Naive thymus-derived CD8-positive, alpha-beta T cell (primary cell): ENCODE measurements at regions not wholly inside any gene's neighbourhood (a gene's known extent, or its start where the extent isn't known, plus 50 kb on each side); places are given as distances from the start of the nearest gene placed in this dataset.
"Not testable (repeated sequence)": the region's sequence is repeated elsewhere in the genome, so short reads cannot be mapped to it uniquely, and the experiment has no call there.

Experiments
- ATAC-seq, 2 donors: fragments of 150-1000 bp; cut with Tn5 transposase in 1 of 2; sonication (Bioruptor Pico), chemical (Tn5 transposase) in 1 of 2; 1 replicate in 1 of 2; 2 replicates in 1 of 2; pipeline ENCODE4 v1.10.0; 2021; ENCODE audit warnings: mild to moderate bottlenecking in 2 of 2, moderate library complexity in 2 of 2
- POLR2A ChIA-PET: fragments of 350-600 bp; sonication (Branson Sonifier 250); formaldehyde crosslinking; loops from one replicate; lab custom pipeline; 2021; ENCODE audit warnings: antibody characterized with exemption; lab: Charles Lee
- DNase-seq, 10 donors: peaks; one replicate each; pipeline versions ENCODE4 v3.0.0 to v3.0.0-alpha.2; 2020 to 2022
- H3K27ac Mint-ChIP-seq, 10 donors: one replicate each; pipeline ENCODE4 v1.8.0; 2020 to 2022; ENCODE audit warnings: mild to moderate bottlenecking in 10 of 10, mixed read lengths in 10 of 10, moderate library complexity in 4 of 10, inconsistent platforms in 1 of 10
- H3K27me3 Mint-ChIP-seq, 5 donors: one replicate each; pipeline ENCODE4 v1.8.0; 2021 to 2022; ENCODE audit warnings: mixed read lengths in 5 of 5
- H3K36me3 Mint-ChIP-seq, 3 donors: one replicate each; pipeline ENCODE4 v1.8.0; 2020 to 2022; ENCODE audit warnings: mixed read lengths in 3 of 3, mild to moderate bottlenecking in 2 of 3, inconsistent platforms in 1 of 3
- H3K4me1 Mint-ChIP-seq, 4 donors: one replicate each; pipeline ENCODE4 v1.8.0; 2021 to 2022; ENCODE audit warnings: mixed read lengths in 4 of 4
- H3K4me3 Mint-ChIP-seq, 10 donors: one replicate each; pipeline ENCODE4 v1.8.0; 2020 to 2022; ENCODE audit warnings: mild to moderate bottlenecking in 10 of 10, mixed read lengths in 10 of 10, moderate library complexity in 6 of 10, inconsistent platforms in 1 of 10
- H3K9me3 Mint-ChIP-seq, 9 donors: one replicate each; pipeline ENCODE4 v1.8.0; 2020 to 2022; ENCODE audit warnings: mixed read lengths in 9 of 9, mild to moderate bottlenecking in 3 of 9, inconsistent platforms in 1 of 9, moderate library complexity in 1 of 9

GRCh38 chr13:80904386-80904785 lies 563.5 kb upstream of the SPRY2 start:
- DNase-seq, result no peak
- no peaks in the 10 kb centered on the region for H3K36me3 Mint-ChIP-seq
- no peak overlapping the region for H3K4me3 Mint-ChIP-seq
- no peaks in the 10 kb centered on the region for H3K27me3 Mint-ChIP-seq
- H3K9me3 Mint-ChIP-seq, result peaks cover 0 to 6% (median 0%) of the 10 kb centered on the region in 9 donors
- POLR2A ChIA-PET, result no interaction called here
- no peak for ATAC-seq
- no peaks in the 10 kb centered on the region for H3K4me1 Mint-ChIP-seq
- no peak overlapping the region for H3K27ac Mint-ChIP-seq

DNA sequence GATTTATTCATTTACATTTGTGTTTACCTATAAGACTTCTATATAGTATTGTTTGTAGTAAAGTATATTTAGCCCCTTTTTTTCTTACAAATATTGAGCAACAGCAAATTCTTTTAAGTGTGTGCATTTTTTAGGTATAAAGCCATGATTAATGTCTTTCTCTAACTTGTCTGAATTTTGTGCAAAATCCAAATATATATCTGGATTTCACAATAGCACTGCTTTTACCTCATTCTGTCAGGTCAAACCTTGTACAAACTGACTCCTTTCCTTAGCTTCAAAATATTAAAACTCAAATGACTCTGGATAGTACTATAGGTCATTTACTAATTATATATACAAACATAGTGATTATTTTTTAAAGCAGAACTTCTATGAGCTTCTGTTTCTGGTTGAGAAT lies 563.0 kb upstream of the SPRY2 start:
- H3K4me3 Mint-ChIP-seq, result no peak overlapping the region
- DNase-seq (no peak), ATAC-seq (no peak)
- H3K36me3 Mint-ChIP-seq, result no peaks in the 10 kb centered on the region
- no peaks in the 10 kb centered on the region for H3K4me1 Mint-ChIP-seq
- POLR2A ChIA-PET, result no interaction called here
- H3K27me3 Mint-ChIP-seq, result no peaks in the 10 kb centered on the region
- peaks cover 0 to 6% (median 0%) of the 10 kb centered on the region in 9 donors for H3K9me3 Mint-ChIP-seq
- H3K27ac Mint-ChIP-seq, result no peak overlapping the region

DNA sequence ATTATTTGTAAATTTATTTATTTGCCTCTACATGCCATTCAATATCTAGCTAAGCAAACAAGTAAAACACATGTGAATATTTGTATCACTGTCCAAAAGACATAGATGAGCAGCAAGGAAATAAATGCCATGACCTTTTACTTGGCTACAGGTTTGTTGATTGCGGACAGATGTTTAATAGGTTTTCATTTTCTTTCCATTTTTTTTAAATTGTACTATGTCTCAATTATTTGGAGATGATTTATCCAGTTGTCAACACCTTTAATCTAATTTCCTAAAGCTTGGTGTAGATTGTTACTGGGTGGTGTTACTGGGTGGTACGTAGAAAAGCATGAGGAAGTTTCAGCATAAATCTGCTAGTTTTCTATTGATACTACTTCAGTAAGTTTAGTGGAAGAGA lies 560.6 kb upstream of the SPRY2 start:
- no peaks in the 10 kb centered on the region for H3K4me1 Mint-ChIP-seq
- no peak for ATAC-seq
- no peak for DNase-seq
- no peak overlapping the region for H3K27ac Mint-ChIP-seq
- no peaks in the 10 kb centered on the region for H3K27me3 Mint-ChIP-seq
- H3K36me3 Mint-ChIP-seq, result no peaks in the 10 kb centered on the region
- no peak overlapping the region for H3K4me3 Mint-ChIP-seq
- H3K9me3 Mint-ChIP-seq, result peaks cover 0 to 12% (median 0%) of the 10 kb centered on the region in 9 donors
- POLR2A ChIA-PET, result no interaction called here

DNA sequence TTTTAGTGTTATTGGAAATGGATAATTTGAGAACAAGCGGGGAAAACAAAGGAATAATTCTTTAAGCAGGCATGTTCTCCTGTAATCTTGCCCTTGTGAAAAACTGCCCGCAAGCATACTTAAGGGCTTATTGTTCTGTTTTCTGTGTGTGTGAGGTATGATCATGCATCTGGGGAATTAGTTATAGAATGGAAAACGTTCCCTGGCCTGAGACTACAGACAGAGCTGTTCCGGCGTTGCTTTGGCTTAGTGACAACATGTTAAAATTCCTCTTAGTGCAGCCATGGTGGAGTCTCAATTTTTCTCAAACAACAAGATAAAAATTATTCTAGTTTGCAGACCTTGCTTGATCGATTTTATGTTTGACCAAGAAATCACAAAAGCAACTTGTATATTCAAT lies 560.2 kb upstream of the SPRY2 start:
- Mint-ChIP-seq H3K36me3 (no peaks in the 10 kb centered on the region), H3K9me3 (peaks cover 0 to 12% (median 0%) of the 10 kb centered on the region in 9 donors), H3K27me3 (no peaks in the 10 kb centered on the region), H3K4me3 (no peak overlapping the region), H3K4me1 (no peaks in the 10 kb centered on the region), H3K27ac (no peak overlapping the region)
- ATAC-seq (no peak), DNase-seq (no peak)
- POLR2A ChIA-PET, result no interaction called here

DNA sequence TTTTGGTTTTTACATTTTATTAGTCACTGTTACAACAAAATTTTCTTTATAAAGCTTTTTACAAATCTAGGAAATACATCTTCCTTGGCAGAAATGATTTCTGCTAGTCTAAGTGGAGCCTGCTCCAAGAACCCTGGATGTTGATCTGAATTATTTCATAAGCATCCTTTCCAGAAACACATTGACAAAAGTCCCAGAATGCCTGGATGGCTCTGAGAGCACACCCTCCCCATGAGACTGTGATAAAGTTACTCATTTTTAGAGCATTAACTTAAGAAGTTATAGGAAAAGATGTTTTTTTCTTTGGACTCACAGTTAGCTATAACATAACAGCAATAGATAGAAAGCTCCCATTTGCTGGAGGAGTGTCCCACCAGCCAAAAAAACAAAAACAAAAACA lies 559.6 kb upstream of the SPRY2 start:
- DNase-seq (no peak), ATAC-seq (no peak)
- Mint-ChIP-seq H3K4me1 (no peaks in the 10 kb centered on the region), H3K4me3 (no peak overlapping the region), H3K36me3 (no peaks in the 10 kb centered on the region), H3K9me3 (peaks cover 0 to 12% (median 0%) of the 10 kb centered on the region in 9 donors), H3K27me3 (no peaks in the 10 kb centered on the region), H3K27ac (no peak overlapping the region)
- POLR2A ChIA-PET, result no interaction called here

DNA sequence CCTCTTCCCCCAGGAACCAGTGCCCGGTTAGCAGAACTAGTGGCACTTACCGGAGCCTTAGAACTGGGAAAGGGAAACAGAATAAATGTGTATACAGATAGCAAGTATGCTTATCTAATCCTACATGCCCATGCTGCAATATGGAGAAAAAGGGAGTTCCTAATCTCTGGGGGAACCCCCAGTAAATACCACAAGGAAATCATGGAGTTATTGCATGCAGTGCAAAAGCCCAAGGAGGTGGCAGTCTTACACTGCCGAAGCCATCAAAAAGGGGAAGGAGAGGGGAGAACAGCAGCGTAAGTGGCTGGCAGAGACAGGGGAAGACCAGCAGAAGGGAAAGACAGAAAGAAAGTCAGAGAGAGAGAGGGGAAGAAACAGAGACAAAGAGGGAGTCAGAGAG lies 556.7 kb upstream of the SPRY2 start:
- peaks cover 0 to 12% (median 0%) of the 10 kb centered on the region in 9 donors for H3K9me3 Mint-ChIP-seq
- ATAC-seq, DNase-seq, H3K36me3 Mint-ChIP-seq, H3K4me3 Mint-ChIP-seq, H3K27me3 Mint-ChIP-seq, H3K4me1 Mint-ChIP-seq, POLR2A ChIA-PET: not testable (repeated sequence)
- peak overlapping the region in 1 of 10 donors; percentile 76 for H3K27ac Mint-ChIP-seq

GRCh38 chr13:80894917-80895316 lies 554.0 kb upstream of the SPRY2 start:
- Mint-ChIP-seq H3K27ac (no peak overlapping the region), H3K36me3 (no peaks in the 10 kb centered on the region)
- POLR2A ChIA-PET, result no interaction called here

DNA sequence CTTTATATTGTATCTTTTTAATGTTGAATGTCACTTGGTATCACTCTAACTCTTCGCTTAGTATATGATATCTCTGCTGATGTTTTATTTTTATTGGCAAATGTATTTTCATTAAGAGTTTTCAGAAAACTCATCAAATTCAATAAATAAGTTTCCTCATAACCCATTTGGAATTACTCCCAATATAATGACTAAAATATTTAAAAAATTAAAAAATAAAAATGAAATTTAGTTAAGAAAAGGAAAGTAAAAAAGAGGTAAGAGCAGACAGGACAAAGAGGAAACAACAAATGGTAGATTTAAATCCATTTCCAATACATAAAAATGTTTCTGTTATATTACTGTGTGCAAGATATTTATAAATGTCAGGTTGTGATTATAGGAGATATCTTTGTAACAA lies 548.9 kb upstream of the SPRY2 start:
- DNase-seq, result no peak
- H3K36me3 Mint-ChIP-seq, result no peaks in the 10 kb centered on the region
- POLR2A ChIA-PET, result no interaction called here
- no peaks in the 10 kb centered on the region for H3K27me3 Mint-ChIP-seq
- H3K9me3 Mint-ChIP-seq, result peaks cover 0 to 9% (median 0%) of the 10 kb centered on the region in 9 donors
- no peak for ATAC-seq
- H3K27ac Mint-ChIP-seq, result no peak overlapping the region
- no peaks in the 10 kb centered on the region for H3K4me1 Mint-ChIP-seq
- no peak overlapping the region for H3K4me3 Mint-ChIP-seq

More at GRCh38 chr13:80894917-80895316, 554.0 kb upstream of the SPRY2 start:
- ATAC-seq (no peak), DNase-seq (no peak)
- H3K4me1 Mint-ChIP-seq, result no peaks in the 10 kb centered on the region
- H3K9me3 Mint-ChIP-seq, result peaks cover 0 to 12% (median 0%) of the 10 kb centered on the region in 9 donors
- H3K4me3 Mint-ChIP-seq, result no peak overlapping the region
- H3K27me3 Mint-ChIP-seq, result no peaks in the 10 kb centered on the region

DNA sequence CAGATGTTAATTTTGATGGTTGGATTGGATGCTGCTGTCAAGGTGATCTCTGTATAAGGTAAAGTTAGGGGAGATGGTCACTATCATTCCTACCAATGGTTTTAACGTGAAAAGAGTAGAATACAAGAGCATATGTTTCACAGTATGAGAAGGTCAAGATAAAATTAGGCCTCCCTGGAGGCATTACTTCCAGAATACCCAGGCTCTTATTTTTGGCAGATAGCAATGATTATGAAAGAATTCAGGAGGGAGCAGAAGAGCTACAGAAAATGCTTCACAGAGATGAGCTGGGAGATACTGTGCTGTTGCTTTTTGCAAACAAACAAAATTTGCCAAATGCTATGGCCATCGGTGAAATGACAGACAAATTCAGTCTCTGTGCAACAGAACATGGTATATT lies 547.5 kb upstream of the SPRY2 start:
- H3K27ac Mint-ChIP-seq, result no peak overlapping the region
- DNase-seq, result no peak
- no peaks in the 10 kb centered on the region for H3K36me3 Mint-ChIP-seq
- peaks cover 0 to 9% (median 0%) of the 10 kb centered on the region in 9 donors for H3K9me3 Mint-ChIP-seq
- no peak overlapping the region for H3K4me3 Mint-ChIP-seq
- no peaks in the 10 kb centered on the region for H3K4me1 Mint-ChIP-seq
- H3K27me3 Mint-ChIP-seq, result no peaks in the 10 kb centered on the region
- ATAC-seq, result no peak
- POLR2A ChIA-PET, result no interaction called here

- Mint-ChIP-seq H3K27me3 (no peaks in the 10 kb centered on the region), H3K36me3 (no peaks in the 10 kb centered on the region), H3K4me3 (no peak overlapping the region), H3K27ac (no peak overlapping the region), H3K9me3 (peaks cover 0 to 20% (median 0%) of the 10 kb centered on the region in 9 donors), H3K4me1 (no peaks in the 10 kb centered on the region)
- POLR2A ChIA-PET, result no interaction called here
- no peak for DNase-seq
- ATAC-seq, result no peak
Observed at GRCh38 chr13:80884056-80884785, 543.3 kb upstream of the SPRY2 start.

DNA sequence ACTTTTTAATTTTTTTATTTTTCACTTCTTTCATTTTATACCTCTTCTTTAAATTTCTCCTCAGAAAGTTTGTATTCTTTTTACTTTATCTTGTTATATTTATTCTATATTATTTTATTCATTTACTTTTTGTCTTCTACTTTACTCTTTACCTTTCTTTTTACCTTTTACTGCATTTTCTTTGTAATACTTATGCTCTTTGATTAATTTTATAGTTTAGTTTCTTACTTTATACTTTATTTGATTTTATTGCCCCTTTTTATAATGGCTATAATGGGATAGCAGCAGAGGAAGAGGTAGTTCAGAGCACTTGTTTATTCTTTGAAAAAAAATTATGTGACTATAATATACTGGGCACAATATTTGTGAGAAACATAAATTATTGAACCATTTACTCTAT lies 542.6 kb upstream of the SPRY2 start:
- no peak overlapping the region for H3K4me3 Mint-ChIP-seq
- H3K27ac Mint-ChIP-seq, result no peak overlapping the region
- H3K27me3 Mint-ChIP-seq, result no peaks in the 10 kb centered on the region
- no peak for DNase-seq
- H3K9me3 Mint-ChIP-seq, result peaks cover 0 to 20% (median 0%) of the 10 kb centered on the region in 9 donors
- ATAC-seq, result no peak
- no peaks in the 10 kb centered on the region for H3K36me3 Mint-ChIP-seq
- POLR2A ChIA-PET, result no interaction called here
- no peaks in the 10 kb centered on the region for H3K4me1 Mint-ChIP-seq

DNA sequence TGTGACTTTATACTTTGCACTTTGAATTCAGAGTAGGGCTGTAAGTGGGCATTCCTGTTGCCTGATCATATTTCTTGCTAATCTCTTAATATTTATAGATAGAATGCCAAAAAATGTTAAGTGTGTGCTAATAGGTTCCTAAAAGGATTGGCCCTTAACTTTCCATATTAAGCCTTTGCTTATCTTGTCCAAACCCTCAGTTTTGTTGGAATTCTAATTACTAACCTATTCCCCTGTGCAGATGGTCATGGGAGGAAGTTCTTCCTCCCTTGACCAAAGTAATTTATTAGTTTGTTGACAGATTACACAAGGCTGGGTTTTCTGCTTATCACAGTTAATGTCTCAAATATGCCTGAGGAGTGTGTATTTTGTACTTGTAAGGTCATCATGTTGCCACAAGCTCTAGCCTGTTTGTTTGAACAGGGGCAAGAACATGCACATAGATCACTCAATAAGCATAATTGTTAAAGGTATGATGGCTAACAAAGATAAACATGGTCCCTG lies 541.1 kb upstream of the SPRY2 start:
- H3K27ac Mint-ChIP-seq, result no peak overlapping the region
- no peaks in the 10 kb centered on the region for H3K27me3 Mint-ChIP-seq
- H3K4me1 Mint-ChIP-seq, result no peaks in the 10 kb centered on the region
- POLR2A ChIA-PET, result no interaction called here
- H3K36me3 Mint-ChIP-seq, result no peaks in the 10 kb centered on the region
- no peak for ATAC-seq
- no peak overlapping the region for H3K4me3 Mint-ChIP-seq
- DNase-seq, result no peak
- peaks cover 0 to 11% (median 0%) of the 10 kb centered on the region in 9 donors for H3K9me3 Mint-ChIP-seq

DNA sequence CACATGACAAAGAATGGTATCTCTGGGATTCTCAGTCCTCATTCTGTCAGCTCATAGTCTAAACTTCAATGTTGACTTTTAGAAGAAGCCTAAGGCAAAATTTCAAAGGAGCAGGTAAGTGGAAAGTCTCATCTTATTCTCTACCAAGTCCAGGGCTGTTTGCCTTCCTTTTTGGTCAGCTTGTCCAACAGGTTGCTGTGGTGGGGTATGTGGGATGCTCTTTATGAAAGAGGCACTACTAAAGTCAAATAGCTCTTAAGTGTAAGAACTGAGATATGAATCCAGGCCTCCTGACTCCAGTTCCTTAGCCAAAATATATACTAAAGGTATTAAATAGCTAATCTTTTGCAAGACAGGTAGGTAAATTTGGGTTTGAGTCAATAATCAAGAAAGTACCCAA lies 540.6 kb upstream of the SPRY2 start:
- Mint-ChIP-seq H3K4me3 (no peak overlapping the region), H3K4me1 (no peaks in the 10 kb centered on the region), H3K36me3 (no peaks in the 10 kb centered on the region), H3K9me3 (peaks cover 0 to 11% (median 0%) of the 10 kb centered on the region in 9 donors), H3K27ac (no peak overlapping the region), H3K27me3 (no peaks in the 10 kb centered on the region)
- POLR2A ChIA-PET, result no interaction called here
- ATAC-seq, result no peak
- no peak for DNase-seq

- POLR2A ChIA-PET, result no interaction called here
- Mint-ChIP-seq H3K36me3 (no peaks in the 10 kb centered on the region), H3K27me3 (no peaks in the 10 kb centered on the region), H3K4me3 (no peak overlapping the region), H3K9me3 (peaks cover 0 to 11% (median 0%) of the 10 kb centered on the region in 9 donors), H3K4me1 (no peaks in the 10 kb centered on the region), H3K27ac (no peak overlapping the region)
- ATAC-seq, result no peak
- no peak for DNase-seq
Observed at GRCh38 chr13:80881034-80881433, 540.1 kb upstream of the SPRY2 start.
